ENCODE measurements at regions not wholly inside any gene's neighbourhood (a gene's known extent, or its start where the extent isn't known, plus 50 kb on each side); places are given as distances from the start of the nearest gene placed in this dataset.

- ChIA-PET CTCF (no interaction called here), POLR2A (no interaction called here)
- no peak for DNase-seq
- H3K27ac Mint-ChIP-seq: no peak overlapping the region
- no peaks in the 10 kb centered on the region for H3K27me3 Mint-ChIP-seq
- no peaks in the 10 kb centered on the region for H3K4me1 Mint-ChIP-seq
- no peaks in the 10 kb centered on the region for H3K36me3 Mint-ChIP-seq (ENCODE audit: low read depth)
- H3K4me3 Mint-ChIP-seq: no peak overlapping the region
- no peaks in the 10 kb centered on the region for H3K9me3 Mint-ChIP-seq
These were observed 144.2 kb downstream of the CXCL12 start for GRCh38 chr10:44240584-44241205.

GRCh38 chr10:44238212-44238611 lies 146.7 kb downstream of the CXCL12 start:
- ChIA-PET CTCF (no interaction called here), POLR2A (no interaction called here)
- no peak overlapping the region for H3K27ac Mint-ChIP-seq
- peaks cover 3% of the 10 kb centered on the region for H3K9me3 Mint-ChIP-seq
- H3K4me3 Mint-ChIP-seq: no peak overlapping the region
- H3K27me3 Mint-ChIP-seq: no peaks in the 10 kb centered on the region
- no peak for DNase-seq
- H3K4me1 Mint-ChIP-seq: no peaks in the 10 kb centered on the region
- H3K36me3 Mint-ChIP-seq (ENCODE audit: low read depth): no peaks in the 10 kb centered on the region

DNA sequence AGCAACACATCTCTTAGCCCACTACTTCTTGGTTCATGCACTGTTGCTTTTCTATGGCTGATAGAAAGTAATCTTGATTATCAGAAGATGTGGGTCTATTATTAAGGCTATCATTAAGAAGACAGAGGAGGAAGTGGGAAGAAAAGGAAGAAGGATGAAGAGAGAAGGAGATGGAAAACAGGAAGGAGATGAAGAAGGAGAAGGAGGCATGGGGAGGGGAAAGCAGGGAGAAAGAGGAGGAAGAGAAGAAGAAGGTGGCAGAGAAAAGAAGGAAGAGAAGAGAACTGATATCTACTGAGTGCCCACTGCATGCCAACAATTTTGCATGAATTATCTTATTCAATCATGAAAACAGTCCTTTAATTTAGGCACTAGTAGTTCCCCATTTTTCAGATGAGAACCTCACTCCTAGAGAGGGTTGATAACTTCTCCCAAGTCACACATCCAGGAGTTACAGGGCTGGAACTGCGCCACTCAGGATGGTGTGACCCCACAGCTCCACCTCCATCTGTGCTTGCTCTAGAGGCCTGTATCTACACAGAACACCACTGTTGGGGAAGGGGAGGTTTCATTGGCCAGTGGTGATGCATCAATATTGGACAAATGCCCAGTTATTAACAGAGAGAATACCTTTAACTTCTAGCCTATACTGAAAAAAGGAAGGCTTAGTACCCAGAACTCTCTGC lies 147.4 kb downstream of the CXCL12 start:
- Mint-ChIP-seq H3K9me3 (peaks cover 3% of the 10 kb centered on the region), H3K4me3 (no peak overlapping the region), H3K4me1 (no peaks in the 10 kb centered on the region), H3K36me3 (ENCODE audit: low read depth) (no peaks in the 10 kb centered on the region), H3K27ac (no peak overlapping the region), H3K27me3 (no peaks in the 10 kb centered on the region)
- DNase-seq: no peak
- POLR2A ChIA-PET: no interaction called here
- CTCF ChIA-PET: no interaction called here

GRCh38 chr10:44235363-44235762 lies 149.5 kb downstream of the CXCL12 start:
- Mint-ChIP-seq H3K4me1 (no peaks in the 10 kb centered on the region), H3K36me3 (ENCODE audit: low read depth) (no peaks in the 10 kb centered on the region), H3K9me3 (peaks cover 4% of the 10 kb centered on the region), H3K27me3 (no peaks in the 10 kb centered on the region), H3K27ac (no peak overlapping the region), H3K4me3 (no peak overlapping the region)
- ChIA-PET CTCF (no interaction called here), POLR2A (no interaction called here)
- DNase-seq: no peak

DNA sequence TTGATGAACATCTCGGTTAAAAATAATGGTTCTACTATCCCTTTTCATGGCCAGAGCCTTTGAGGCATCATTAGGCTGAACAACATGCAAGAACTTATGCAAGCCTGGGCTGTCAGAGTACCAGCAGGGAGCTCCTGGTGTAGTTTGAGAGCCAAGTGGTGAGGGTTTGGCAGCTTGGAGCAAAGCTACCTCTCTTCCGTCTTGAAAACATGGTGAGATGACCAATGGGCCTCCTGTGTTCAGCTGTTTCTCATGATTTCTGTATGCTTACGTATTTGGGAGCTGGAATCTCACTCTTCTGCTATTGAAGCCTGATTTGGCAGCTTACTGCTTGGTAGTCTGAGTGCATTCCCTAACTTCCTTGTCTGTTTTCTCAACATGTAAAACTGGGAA lies 150.4 kb downstream of the CXCL12 start:
- Mint-ChIP-seq H3K4me1 (no peaks in the 10 kb centered on the region), H3K4me3 (no peak overlapping the region), H3K27me3 (no peaks in the 10 kb centered on the region), H3K36me3 (ENCODE audit: low read depth) (no peaks in the 10 kb centered on the region), H3K9me3 (peaks cover 4% of the 10 kb centered on the region), H3K27ac (no peak overlapping the region)
- ChIA-PET CTCF (no interaction called here), POLR2A (no interaction called here)
- DNase-seq: no peak

- H3K9me3 Mint-ChIP-seq: peaks cover 4% of the 10 kb centered on the region
- no peaks in the 10 kb centered on the region for H3K4me1 Mint-ChIP-seq
- no peaks in the 10 kb centered on the region for H3K36me3 Mint-ChIP-seq (ENCODE audit: low read depth)
- DNase-seq: no peak
- no peak overlapping the region for H3K4me3 Mint-ChIP-seq
- no peak overlapping the region for H3K27ac Mint-ChIP-seq
- no peaks in the 10 kb centered on the region for H3K27me3 Mint-ChIP-seq
- CTCF ChIA-PET: no interaction called here
- POLR2A ChIA-PET: no interaction called here
These were observed 151.1 kb downstream of the CXCL12 start for GRCh38 chr10:44233561-44234482.

GRCh38 chr10:44217274-44217820 lies 167.6 kb downstream of the CXCL12 start:
- H3K36me3 Mint-ChIP-seq (ENCODE audit: low read depth): no peaks in the 10 kb centered on the region
- H3K4me3 Mint-ChIP-seq: no peak overlapping the region
- no peak for DNase-seq
- no peaks in the 10 kb centered on the region for H3K4me1 Mint-ChIP-seq
- POLR2A ChIA-PET: no interaction called here
- no peak overlapping the region for H3K27ac Mint-ChIP-seq
- no peaks in the 10 kb centered on the region for H3K27me3 Mint-ChIP-seq
- H3K9me3 Mint-ChIP-seq: peaks cover 10% of the 10 kb centered on the region
- CTCF ChIA-PET: no interaction called here

GRCh38 chr10:44216073-44216472 lies 168.8 kb downstream of the CXCL12 start:
- Mint-ChIP-seq H3K36me3 (ENCODE audit: low read depth) (no peaks in the 10 kb centered on the region), H3K4me1 (no peaks in the 10 kb centered on the region), H3K4me3 (no peak overlapping the region), H3K27ac (no peak overlapping the region), H3K27me3 (no peaks in the 10 kb centered on the region), H3K9me3 (peaks cover 10% of the 10 kb centered on the region)
- POLR2A ChIA-PET: no interaction called here
- CTCF ChIA-PET: no interaction called here
- DNase-seq: no peak

- H3K27me3 Mint-ChIP-seq: no peaks in the 10 kb centered on the region
- ChIA-PET CTCF (no interaction called here), POLR2A (no interaction called here)
- H3K4me3 Mint-ChIP-seq: no peak overlapping the region
- no peaks in the 10 kb centered on the region for H3K36me3 Mint-ChIP-seq (ENCODE audit: low read depth)
- no peak for DNase-seq
- H3K4me1 Mint-ChIP-seq: no peaks in the 10 kb centered on the region
- no peak overlapping the region for H3K27ac Mint-ChIP-seq
- peaks cover 5% of the 10 kb centered on the region for H3K9me3 Mint-ChIP-seq
These were observed 175.1 kb downstream of the CXCL12 start for GRCh38 chr10:44209811-44210210.

DNA sequence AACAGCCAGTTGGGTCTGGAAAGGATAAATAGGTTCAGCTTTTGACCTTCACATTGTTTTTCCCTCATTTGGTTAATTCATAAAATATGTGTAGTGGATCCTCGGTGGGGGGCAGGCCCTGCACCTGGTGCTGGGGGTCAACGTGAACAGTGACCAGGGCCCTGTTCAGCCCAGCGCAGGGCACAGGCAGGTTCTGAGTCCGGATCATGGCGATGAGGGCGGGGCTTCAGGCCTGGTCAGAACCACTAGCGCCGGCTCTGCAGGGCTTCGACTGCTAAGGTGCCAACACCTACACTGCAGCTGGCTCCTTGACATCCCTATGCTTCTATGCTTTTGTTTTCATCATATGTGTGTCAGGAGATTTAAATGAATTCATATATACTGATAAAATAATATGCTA lies 177.7 kb downstream of the CXCL12 start:
- Mint-ChIP-seq H3K9me3 (no peaks in the 10 kb centered on the region), H3K27me3 (no peaks in the 10 kb centered on the region), H3K36me3 (ENCODE audit: low read depth) (no peaks in the 10 kb centered on the region), H3K27ac (no peak overlapping the region), H3K4me1 (no peaks in the 10 kb centered on the region), H3K4me3 (no peak overlapping the region)
- no peak for DNase-seq
- ChIA-PET CTCF (no interaction called here), POLR2A (no interaction called here)

- Mint-ChIP-seq H3K4me1 (no peaks in the 10 kb centered on the region), H3K27ac (no peak overlapping the region), H3K4me3 (no peak overlapping the region), H3K36me3 (ENCODE audit: low read depth) (no peaks in the 10 kb centered on the region), H3K27me3 (no peaks in the 10 kb centered on the region), H3K9me3 (no peaks in the 10 kb centered on the region)
- no peak for DNase-seq
- ChIA-PET POLR2A (no interaction called here), CTCF (no interaction called here)
These were observed 178.6 kb downstream of the CXCL12 start for GRCh38 chr10:44206127-44206818.

DNA sequence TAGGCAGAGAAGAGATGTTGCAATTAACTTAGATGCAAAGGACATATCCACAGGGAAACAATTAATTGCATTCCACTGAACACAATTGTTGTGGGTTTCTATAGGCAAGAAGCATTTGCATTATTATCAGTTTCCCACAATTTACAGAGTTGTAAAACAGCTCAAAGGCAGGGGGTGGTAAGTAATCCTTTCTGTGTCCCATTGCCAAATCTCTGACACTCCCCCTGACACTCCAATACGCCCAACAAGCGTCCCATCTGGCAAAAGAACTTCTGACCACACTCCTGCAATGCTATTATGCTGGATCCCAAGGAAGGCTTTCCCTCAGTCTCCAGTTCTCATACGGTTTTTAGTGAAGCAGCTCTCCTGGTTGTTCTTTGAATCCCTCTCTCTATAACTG lies 179.8 kb downstream of the CXCL12 start:
- no peaks in the 10 kb centered on the region for H3K27me3 Mint-ChIP-seq
- DNase-seq: no peak
- H3K4me1 Mint-ChIP-seq: no peaks in the 10 kb centered on the region
- H3K9me3 Mint-ChIP-seq: no peaks in the 10 kb centered on the region
- no peaks in the 10 kb centered on the region for H3K36me3 Mint-ChIP-seq (ENCODE audit: low read depth)
- CTCF ChIA-PET: no interaction called here
- POLR2A ChIA-PET: no interaction called here
- H3K4me3 Mint-ChIP-seq: no peak overlapping the region
- no peak overlapping the region for H3K27ac Mint-ChIP-seq

DNA sequence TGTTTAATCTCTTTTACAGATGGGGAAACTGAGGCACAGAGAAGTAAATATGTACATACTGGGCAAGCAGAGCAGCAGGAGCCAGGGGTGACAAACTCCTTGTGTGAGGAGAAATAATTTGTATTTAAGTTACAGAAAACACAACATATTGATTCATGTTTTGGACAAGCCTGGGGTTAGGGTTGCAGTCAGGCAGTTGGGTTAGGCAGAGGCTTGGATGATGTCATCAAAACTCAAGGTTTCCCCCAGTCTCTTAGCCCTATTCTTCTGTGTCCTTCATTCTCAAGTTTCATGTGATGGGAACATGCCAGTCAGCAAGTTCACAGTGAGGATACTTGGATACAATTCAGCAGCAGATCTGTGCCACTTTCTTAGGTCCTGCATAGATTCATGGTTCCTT lies 181.4 kb downstream of the CXCL12 start:
- Mint-ChIP-seq H3K4me1 (no peaks in the 10 kb centered on the region), H3K27ac (no peak overlapping the region), H3K36me3 (ENCODE audit: low read depth) (no peaks in the 10 kb centered on the region), H3K9me3 (no peaks in the 10 kb centered on the region), H3K27me3 (no peaks in the 10 kb centered on the region), H3K4me3 (no peak overlapping the region)
- CTCF ChIA-PET: no interaction called here
- POLR2A ChIA-PET: no interaction called here
- no peak for DNase-seq
